G401 (cell line): ENCODE measurements at regions not wholly inside any gene's neighbourhood (a gene's known extent, or its start where the extent isn't known, plus 50 kb on each side); places are given as distances from the start of the nearest gene placed in this dataset.

Experiments
- DNase-seq: peaks from one replicate; pipeline ENCODE4 v3.0.0-alpha.2; 2015; ENCODE audit warnings: low spot score
- in situ Hi-C: cut with HindIII; loops from 2 replicates; pipeline ENCODE4 v1.10.0; 2016; ENCODE audit warnings: low sequenced_read_pairs, mixed read lengths

GRCh38 chr4:176383273-176384077, 63.7 kb downstream of the SPCS3 start:
- in situ Hi-C loops, result no loop called here
- no peak for DNase-seq

GRCh38 chr4:176385601-176386000, 65.8 kb downstream of the SPCS3 start:
- peak; percentile 67 for DNase-seq
- in situ Hi-C loops, result no loop called here

GRCh38 chr4:176387571-176387970, 67.8 kb downstream of the SPCS3 start:
- no peak for DNase-seq
- in situ Hi-C loops, result no loop called here

GRCh38 chr4:176393306-176394013, 73.7 kb downstream of the SPCS3 start:
- DNase-seq, result no peak
- in situ Hi-C loops, result no loop called here

- in situ Hi-C loops, result no loop called here
- no peak for DNase-seq
These were observed 81.2 kb downstream of the SPCS3 start for GRCh38 chr4:176400816-176401461.

- in situ Hi-C loops, result no loop called here
These were observed 84.9 kb downstream of the SPCS3 start for GRCh38 chr4:176404621-176405020.

GRCh38 chr4:176406297-176406696, 86.5 kb downstream of the SPCS3 start:
- no peak for DNase-seq

More at GRCh38 chr4:176404621-176405020, 84.9 kb downstream of the SPCS3 start:
- DNase-seq, result no peak

GRCh38 chr4:176406736-176407135, 87.0 kb downstream of the SPCS3 start:
- DNase-seq, result no peak
- in situ Hi-C loops, result no loop called here

More at GRCh38 chr4:176406297-176406696, 86.5 kb downstream of the SPCS3 start:
- in situ Hi-C loops, result no loop called here

GRCh38 chr4:176409627-176410026, 89.9 kb downstream of the SPCS3 start:
- in situ Hi-C loops, result no loop called here
- DNase-seq, result no peak

- in situ Hi-C loops, result no loop called here
- DNase-seq, result no peak
These were observed 93.4 kb downstream of the SPCS3 start for GRCh38 chr4:176413171-176413570.

GRCh38 chr4:176422001-176422400, 102.2 kb downstream of the SPCS3 start:
- DNase-seq, result no peak
- in situ Hi-C loops, result no loop called here

- in situ Hi-C loops, result no loop called here
- no peak for DNase-seq
These were observed 102.7 kb downstream of the SPCS3 start for GRCh38 chr4:176422511-176422910.

- in situ Hi-C loops, result no loop called here
- DNase-seq, result no peak
These were observed 105.3 kb downstream of the SPCS3 start for GRCh38 chr4:176425035-176425434.

GRCh38 chr4:176432811-176433540, 113.2 kb downstream of the SPCS3 start:
- in situ Hi-C loops, result no loop called here
- DNase-seq, result no peak

GRCh38 chr4:176433983-176434382, 114.2 kb downstream of the SPCS3 start:
- in situ Hi-C loops, result no loop called here
- DNase-seq, result no peak

- in situ Hi-C loops, result no loop called here
- DNase-seq, result no peak
These were observed 116.1 kb downstream of the SPCS3 start for GRCh38 chr4:176435901-176436292.

- in situ Hi-C loops, result no loop called here
These were observed 116.7 kb downstream of the SPCS3 start for GRCh38 chr4:176436293-176436973.

GRCh38 chr4:176437756-176438155, 118.0 kb downstream of the SPCS3 start:
- DNase-seq, result no peak
- in situ Hi-C loops, result no loop called here

More at GRCh38 chr4:176436293-176436973, 116.7 kb downstream of the SPCS3 start:
- DNase-seq, result no peak

- in situ Hi-C loops, result no loop called here
- DNase-seq, result no peak
These were observed 118.6 kb downstream of the SPCS3 start for GRCh38 chr4:176438401-176438800.
